ENCODE measurements at regions not wholly inside any gene's neighbourhood (a gene's known extent, or its start where the extent isn't known, plus 50 kb on each side); places are given as distances from the start of the nearest gene placed in this dataset.

- no peak overlapping the region for H3K4me3 ChIP-seq
- H3K9me3 ChIP-seq, result no peaks in the 10 kb centered on the region
- no peaks in the 10 kb centered on the region for H3K4me1 ChIP-seq (ENCODE audit: control insufficient read depth in 1 of 2, low read depth in 2 of 2)
- no peak overlapping the region for H3K27ac ChIP-seq
- TF ChIP-seq CTCF (IDR thresholded peaks at IDR 0.05), result no peak
- DNase-seq (ENCODE audit: low spot score) (no peak), ATAC-seq (ENCODE audit: insufficient number of reproducible peaks, low FRiP score, low read depth) (no peak)
- no peaks in the 10 kb centered on the region for H3K36me3 ChIP-seq
- H3K27me3 ChIP-seq (replicated peaks; ENCODE audit: insufficient read depth), result no peaks in the 10 kb centered on the region
Measured at GRCh38 chr3:145522893-145523651, 637.9 kb downstream of the PLOD2 start.

- TF ChIP-seq CTCF (IDR thresholded peaks at IDR 0.05), result no peak
- Histone ChIP-seq H3K27ac (no peak overlapping the region), H3K36me3 (no peaks in the 10 kb centered on the region), H3K9me3 (no peaks in the 10 kb centered on the region), H3K27me3 (replicated peaks; ENCODE audit: insufficient read depth) (no peaks in the 10 kb centered on the region), H3K4me1 (ENCODE audit: control insufficient read depth in 1 of 2, low read depth in 2 of 2) (peaks cover 8 to 34% of the 10 kb centered on the region in 2 donors), H3K4me3 (no peak overlapping the region)
- ATAC-seq (ENCODE audit: insufficient number of reproducible peaks, low FRiP score, low read depth) (no peak), DNase-seq (ENCODE audit: low spot score) (no peak)
Measured at GRCh38 chr3:145531548-145531947, 629.4 kb downstream of the PLOD2 start.

GRCh38 chr3:145533696-145534095, 627.3 kb downstream of the PLOD2 start:
- Histone ChIP-seq H3K4me3 (no peak overlapping the region), H3K27ac (peak overlapping the region in 1 of 2 donors; percentile 25), H3K36me3 (no peaks in the 10 kb centered on the region), H3K9me3 (no peaks in the 10 kb centered on the region), H3K4me1 (ENCODE audit: control insufficient read depth in 1 of 2, low read depth in 2 of 2) (peaks cover 8 to 45% of the 10 kb centered on the region in 2 donors), H3K27me3 (replicated peaks; ENCODE audit: insufficient read depth) (no peaks in the 10 kb centered on the region)
- ATAC-seq (ENCODE audit: insufficient number of reproducible peaks, low FRiP score, low read depth), result no peak
- no peak for DNase-seq (ENCODE audit: low spot score)
- no peak for TF ChIP-seq CTCF (IDR thresholded peaks at IDR 0.05)

- H3K27ac ChIP-seq, result no peak overlapping the region
- H3K4me3 ChIP-seq, result no peak overlapping the region
- H3K9me3 ChIP-seq, result no peaks in the 10 kb centered on the region
- no peak for TF ChIP-seq CTCF (IDR thresholded peaks at IDR 0.05)
- H3K4me1 ChIP-seq (ENCODE audit: control insufficient read depth in 1 of 2, low read depth in 2 of 2), result peaks cover 8 to 45% of the 10 kb centered on the region in 2 donors
- H3K27me3 ChIP-seq (replicated peaks; ENCODE audit: insufficient read depth), result no peaks in the 10 kb centered on the region
- ATAC-seq (ENCODE audit: insufficient number of reproducible peaks, low FRiP score, low read depth) (no peak), DNase-seq (ENCODE audit: low spot score) (no peak)
- H3K36me3 ChIP-seq, result no peaks in the 10 kb centered on the region
Measured at GRCh38 chr3:145536461-145536860, 624.5 kb downstream of the PLOD2 start.

- no peaks in the 10 kb centered on the region for H3K4me1 ChIP-seq (ENCODE audit: control insufficient read depth in 1 of 2, low read depth in 2 of 2)
- DNase-seq (ENCODE audit: low spot score), result no peak
- no peak overlapping the region for H3K4me3 ChIP-seq
- H3K9me3 ChIP-seq, result no peaks in the 10 kb centered on the region
- ATAC-seq (ENCODE audit: insufficient number of reproducible peaks, low FRiP score, low read depth), result no peak
- no peak for TF ChIP-seq CTCF (IDR thresholded peaks at IDR 0.05)
- H3K27ac ChIP-seq, result no peak overlapping the region
- H3K27me3 ChIP-seq (replicated peaks; ENCODE audit: insufficient read depth), result no peaks in the 10 kb centered on the region
- no peaks in the 10 kb centered on the region for H3K36me3 ChIP-seq
Measured at GRCh38 chr3:145550522-145550921, 610.5 kb downstream of the PLOD2 start.
